ENCODE measurements at regions not wholly inside any gene's neighbourhood (a gene's known extent, or its start where the extent isn't known, plus 50 kb on each side); places are given as distances from the start of the nearest gene placed in this dataset.

GRCh38 chr3:31249545-31249944 is 283.2 kb upstream of the STT3B start:
- DNase-seq (ENCODE audit: low read depth): no peak

DNA sequence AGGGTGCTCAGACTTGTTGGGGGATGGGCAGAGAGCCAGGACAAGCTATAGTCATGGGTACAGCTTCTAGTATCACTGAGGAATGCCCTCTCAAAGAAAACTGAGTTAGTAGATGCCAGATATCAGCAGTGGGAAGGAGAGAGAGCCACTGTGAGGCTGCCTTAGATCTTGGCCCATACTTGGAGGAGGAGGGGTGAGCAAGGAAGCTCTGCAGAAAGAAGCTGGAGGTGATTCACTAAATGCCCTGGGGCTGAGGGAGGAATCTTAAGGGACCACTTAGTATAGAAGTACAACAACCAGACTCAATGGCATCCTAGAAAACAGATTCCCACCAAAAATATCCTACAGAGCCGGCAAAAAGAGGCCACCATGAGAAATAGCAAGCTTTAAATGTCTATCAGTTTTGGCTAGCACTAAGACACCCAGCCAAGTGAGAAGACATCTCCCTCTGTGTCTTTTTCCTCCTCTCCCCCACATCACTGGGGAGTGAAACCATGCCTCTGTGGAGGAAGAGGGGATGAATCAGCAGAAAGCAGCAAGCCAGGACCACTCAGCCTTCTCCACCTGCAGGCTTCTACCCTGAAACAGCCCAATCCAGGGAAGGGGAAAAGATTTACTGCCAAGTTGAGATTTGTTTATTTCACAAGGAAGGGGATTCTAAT is 282.5 kb upstream of the STT3B start:
- no peak for DNase-seq (ENCODE audit: low read depth)

- no peak for DNase-seq (ENCODE audit: low read depth)
These were observed 281.6 kb upstream of the STT3B start for GRCh38 chr3:31251083-31251482.

DNA sequence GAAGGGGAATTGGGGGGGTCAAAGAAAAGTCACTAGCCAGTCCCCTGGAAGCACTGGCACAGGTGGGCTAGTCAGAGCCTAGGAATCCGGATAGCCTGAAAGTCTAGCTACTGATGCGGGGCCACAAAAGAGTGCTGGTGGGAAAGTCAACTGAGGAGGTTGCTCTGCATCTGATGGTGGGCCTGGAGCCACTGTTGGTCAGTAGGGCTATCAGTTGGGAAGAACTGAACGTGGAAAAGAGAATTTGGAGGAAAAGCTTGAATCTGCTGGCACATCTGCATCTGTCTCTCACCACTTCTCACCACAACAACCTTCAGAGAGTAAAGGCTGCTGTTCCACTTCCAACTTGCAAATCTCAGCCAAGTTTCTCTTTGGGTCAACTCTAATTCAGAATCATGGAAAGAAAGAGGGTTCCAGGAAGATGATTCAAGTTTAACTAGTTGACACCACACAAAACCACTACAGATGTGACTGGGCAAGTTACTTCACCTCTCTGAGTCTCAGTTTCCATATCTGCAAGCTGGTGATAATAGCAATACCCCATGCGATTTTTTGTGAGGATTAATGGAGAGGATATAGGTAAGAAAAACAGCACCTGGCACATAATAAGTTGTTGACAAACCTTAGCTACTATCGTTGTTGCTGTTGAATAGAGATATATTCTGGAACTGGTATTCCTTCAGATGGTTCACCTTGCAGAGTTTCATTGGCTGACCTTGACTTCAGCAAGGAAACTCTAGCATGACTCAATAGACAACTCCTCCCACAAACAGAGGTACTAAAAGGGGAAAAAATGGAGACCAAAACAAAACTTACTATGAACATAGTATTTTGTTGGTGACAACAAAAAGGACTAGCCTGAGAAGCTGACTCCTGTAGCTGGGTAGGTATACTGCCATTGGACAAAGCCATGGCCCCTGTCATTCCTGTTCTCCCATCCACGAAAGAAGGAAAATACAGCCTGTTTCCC is 280.2 kb upstream of the STT3B start:
- DNase-seq (ENCODE audit: low read depth): no peak

DNA sequence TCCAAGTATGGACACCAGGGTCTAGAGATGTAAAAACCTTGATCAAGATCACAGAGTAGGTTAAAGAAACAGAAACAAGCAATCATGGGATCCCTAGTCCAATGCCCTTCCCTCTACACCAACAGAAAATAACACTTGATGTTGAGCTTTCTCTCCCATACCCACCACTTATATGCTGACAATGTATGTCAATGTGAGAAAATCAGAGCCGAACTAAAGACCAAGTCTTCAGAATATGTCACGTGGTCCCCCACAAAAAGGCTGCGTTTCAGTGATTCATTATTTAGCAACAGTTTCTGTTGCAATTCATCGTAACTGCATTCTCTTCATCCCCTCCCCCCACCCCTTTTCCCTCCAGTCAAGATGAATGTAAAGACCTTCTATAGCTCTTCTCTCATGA is 278.9 kb upstream of the STT3B start:
- DNase-seq (ENCODE audit: low read depth): no peak

DNA sequence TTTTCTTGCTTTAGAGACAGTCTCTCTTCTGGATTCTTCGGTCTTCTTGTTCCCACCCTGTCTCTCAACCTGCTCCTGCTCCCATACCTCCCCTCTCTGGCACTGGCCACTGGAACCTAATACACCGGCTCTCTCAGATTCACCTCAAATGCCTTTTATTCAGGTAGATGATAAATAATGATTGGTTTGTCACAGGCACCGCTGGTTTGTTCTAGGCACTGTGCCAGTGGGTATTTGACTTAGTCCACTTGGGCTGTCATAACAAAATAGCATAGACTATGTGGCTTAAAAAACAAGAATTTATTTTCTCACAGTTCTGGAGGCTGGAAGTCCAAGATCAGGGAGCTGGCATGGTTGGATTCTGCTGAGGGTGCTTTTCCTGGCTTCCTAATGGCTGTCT is 278.2 kb upstream of the STT3B start:
- no peak for DNase-seq (ENCODE audit: low read depth)

GRCh38 chr3:31255007-31255581 is 277.6 kb upstream of the STT3B start:
- DNase-seq (ENCODE audit: low read depth): no peak

DNA sequence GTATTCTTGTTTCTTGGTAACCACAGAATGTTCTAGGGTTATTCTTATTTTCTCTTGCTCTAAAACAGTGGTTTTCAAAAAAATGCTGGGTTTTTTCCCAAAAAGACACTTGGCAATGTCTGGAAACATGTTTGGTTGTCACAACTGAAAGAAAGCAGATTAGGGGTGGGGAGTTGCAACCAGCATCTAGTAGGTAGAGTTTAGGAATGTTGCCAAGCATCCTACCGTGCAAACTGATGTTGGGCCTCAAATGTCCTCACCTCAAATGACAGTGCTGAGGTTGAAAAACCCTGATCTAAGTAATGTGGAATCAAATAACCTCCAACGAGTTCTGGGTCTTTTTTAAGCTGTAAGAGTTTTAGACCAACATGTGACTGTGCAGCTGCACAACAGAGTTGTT is 270.5 kb upstream of the STT3B start:
- DNase-seq (ENCODE audit: low read depth): no peak

DNA sequence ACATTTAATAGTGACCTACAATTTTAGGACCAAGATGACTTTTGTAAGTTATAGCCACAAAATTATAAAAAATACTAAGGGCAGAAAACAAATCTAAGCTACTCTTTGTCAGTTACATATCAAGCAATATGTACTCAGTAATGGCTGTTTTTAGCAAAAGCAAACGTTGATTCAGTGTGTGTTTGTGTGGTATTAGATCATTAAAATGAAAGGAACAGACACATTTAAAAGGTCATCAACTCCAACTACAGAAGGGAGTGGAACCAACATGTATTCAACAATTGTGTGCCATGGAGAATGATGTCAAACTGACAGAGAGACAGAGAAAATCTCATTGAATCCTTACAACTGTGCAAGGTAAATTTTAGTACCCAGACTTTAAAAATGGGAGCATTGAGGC is 268.8 kb upstream of the STT3B start:
- DNase-seq (ENCODE audit: low read depth): no peak

DNA sequence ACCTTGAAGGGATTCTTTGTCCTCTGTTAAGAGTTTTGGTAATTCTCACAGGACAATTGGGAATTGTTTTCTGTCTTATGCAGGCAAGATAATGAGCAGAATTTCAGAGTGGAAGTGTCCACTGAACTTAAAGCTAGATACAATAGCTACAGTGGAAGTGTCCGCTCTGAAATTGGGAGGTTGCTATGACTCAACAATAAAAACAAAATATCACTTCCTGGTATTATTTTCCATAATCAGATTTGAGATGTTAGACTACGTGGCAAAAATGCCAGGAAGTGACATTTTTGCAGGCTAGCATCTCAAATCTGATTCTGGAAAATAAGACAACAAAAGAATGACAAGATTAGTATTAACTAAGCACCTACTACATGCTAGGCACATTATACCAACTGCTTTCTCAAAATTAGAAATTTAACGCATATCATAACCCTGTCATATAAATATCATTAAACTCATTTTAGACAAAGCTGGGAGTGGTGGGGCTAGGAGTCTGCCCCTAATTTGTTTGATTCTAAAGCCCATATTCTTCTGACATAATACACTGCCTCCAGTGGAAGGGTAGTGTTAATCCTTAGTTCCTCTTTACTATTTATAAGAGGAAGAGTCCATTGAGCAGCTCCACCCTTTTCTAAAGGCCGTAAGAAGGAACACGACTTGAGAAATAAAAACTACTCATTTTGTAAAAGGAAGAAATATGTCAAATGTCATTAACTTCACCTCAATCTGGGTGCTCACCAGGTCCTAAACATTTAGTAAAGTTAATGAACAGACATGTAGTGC is 266.9 kb upstream of the STT3B start:
- no peak for DNase-seq (ENCODE audit: low read depth)

GRCh38 chr3:31268868-31269267 is 263.9 kb upstream of the STT3B start:
- no peak for DNase-seq (ENCODE audit: low read depth)

DNA sequence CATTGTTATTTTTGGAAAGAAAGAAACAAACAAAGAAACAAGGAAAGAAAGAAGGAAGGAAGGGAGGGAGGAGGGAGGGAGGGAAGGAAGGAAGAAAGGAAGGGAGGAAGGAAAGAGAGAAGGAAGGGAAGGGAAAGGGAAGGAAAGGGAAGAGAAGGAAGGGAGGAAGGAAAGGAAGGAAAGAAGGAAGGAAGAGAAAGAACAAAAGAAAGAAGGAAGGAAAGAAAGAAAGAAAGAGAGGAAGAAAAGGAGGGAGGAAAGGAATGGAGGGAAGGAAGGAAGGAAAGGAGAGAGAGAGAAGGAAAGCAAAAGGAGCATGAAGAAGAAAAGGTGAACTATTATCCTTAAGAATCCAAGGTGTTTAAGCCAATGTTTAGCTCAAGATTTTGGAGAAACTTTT is 262.7 kb upstream of the STT3B start:
- DNase-seq (ENCODE audit: low read depth): no peak

DNA sequence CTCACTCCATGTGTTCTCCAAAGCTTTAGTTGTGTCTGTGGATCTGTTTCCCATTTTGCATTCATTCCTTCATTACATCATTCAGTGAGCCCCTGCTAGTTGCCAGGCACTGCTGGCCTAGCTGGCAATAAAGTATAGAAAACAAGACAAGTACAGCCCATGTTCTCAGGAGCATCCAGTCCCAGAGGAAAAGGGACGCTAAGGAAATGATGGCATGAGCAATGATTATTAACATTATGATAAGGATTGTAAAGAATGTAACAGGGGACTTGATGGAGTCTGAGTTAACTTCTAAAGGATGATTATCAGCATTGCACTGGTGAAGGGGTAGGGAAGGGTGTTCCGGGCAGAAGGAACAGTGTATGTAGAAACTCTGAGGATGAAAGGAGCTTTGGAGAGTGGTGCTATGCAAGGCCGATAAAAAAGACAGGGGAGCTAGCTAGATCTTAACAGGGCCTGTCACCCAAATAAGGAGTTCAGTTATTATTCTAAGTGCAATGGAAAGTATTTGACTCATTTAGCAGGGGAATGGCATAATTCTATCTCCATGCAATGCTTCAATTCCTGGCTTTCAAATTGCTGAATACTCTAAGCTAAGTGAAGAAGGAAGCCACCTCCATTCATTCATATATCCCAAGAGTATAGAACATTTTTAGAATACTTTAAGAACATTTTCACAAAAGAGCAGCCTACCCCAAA is 258.2 kb upstream of the STT3B start:
- no peak for DNase-seq (ENCODE audit: low read depth)

- no peak for DNase-seq (ENCODE audit: low read depth)
These were observed 257.6 kb upstream of the STT3B start for GRCh38 chr3:31275038-31275572.

- DNase-seq (ENCODE audit: low read depth): no peak
These were observed 257.1 kb upstream of the STT3B start for GRCh38 chr3:31275583-31275982.

DNA sequence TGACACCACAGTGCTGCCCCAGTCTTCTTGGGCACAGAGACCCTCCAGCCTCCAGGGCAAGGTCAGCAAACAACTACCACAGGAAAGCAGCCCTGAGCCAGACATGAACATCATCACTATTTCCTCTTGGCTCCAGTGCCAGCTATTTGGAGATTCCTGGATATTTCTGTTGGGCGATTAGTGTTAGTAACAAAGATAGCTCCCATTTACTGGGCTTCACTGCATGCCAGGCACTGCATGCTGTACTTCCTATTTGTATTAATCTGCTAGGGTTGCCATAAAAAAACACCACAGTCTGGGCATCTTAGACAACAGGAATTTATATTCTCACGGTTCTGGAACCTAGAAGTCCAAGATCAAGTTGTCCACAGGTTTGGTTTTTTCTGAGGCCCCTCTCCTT is 255.1 kb upstream of the STT3B start:
- no peak for DNase-seq (ENCODE audit: low read depth)

DNA sequence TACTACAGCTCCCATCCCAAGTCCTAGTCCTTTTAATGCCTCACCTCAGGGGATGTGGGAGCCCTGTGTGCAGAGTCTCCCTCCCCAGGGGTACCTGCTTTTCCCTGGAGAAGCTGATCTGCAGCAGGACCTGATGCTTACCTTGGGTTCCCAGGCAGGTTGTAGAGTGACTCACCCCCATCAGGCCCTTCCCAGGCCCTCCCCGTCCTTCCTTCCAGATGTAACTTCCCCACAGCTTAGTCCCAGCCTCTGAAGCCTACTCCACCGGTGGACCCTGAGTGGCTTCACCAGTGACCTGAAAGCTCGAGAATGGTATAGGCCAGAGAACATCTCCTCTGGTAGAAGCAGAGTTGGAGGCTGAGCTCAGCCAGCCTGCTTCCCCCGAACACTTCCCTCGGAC is 254.2 kb upstream of the STT3B start:
- no peak for DNase-seq (ENCODE audit: low read depth)

GRCh38 chr3:31284776-31285175 is 247.9 kb upstream of the STT3B start:
- DNase-seq (ENCODE audit: low read depth): no peak

GRCh38 chr3:31285833-31286486 is 246.8 kb upstream of the STT3B start:
- DNase-seq (ENCODE audit: low read depth): no peak

DNA sequence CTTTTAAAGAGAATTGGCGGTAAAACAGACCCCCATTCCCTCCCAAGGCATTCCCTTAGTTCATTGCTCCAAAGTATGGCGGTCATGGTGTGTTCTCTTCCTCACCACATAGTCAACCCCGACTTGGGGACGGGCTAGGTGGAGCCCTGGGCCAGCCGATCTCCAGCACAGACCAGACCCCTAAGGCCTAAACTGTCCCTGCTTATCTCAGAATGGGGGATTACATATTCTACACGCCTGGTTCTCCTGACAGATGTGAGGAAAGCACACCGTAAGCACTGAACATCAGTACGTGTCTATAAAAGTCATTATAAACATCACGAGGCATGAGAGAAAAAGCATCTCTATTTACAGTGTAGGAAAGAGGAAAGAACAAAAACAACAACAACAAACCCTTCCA is 244.5 kb upstream of the STT3B start:
- DNase-seq (ENCODE audit: low read depth): no peak

GRCh38 chr3:31288641-31289100 is 244.1 kb upstream of the STT3B start:
- no peak for DNase-seq (ENCODE audit: low read depth)
